ENCODE measurements at regions not wholly inside any gene's neighbourhood (a gene's known extent, or its start where the extent isn't known, plus 50 kb on each side); places are given as distances from the start of the nearest gene placed in this dataset.

GRCh38 chr1:29758781-29759499 lies 522.6 kb downstream of the PTPRU start:
- Histone ChIP-seq H3K36me3 (ENCODE audit: insufficient read depth, low read length) (no peaks in the 10 kb centered on the region), H3K9me3 (ENCODE audit: low read length) (no peaks in the 10 kb centered on the region), H3K79me2 (replicated peaks; ENCODE audit: insufficient read depth, low read length) (no peaks in the 10 kb centered on the region), H3K9me2 (ENCODE audit: insufficient read depth, low read length) (no peaks in the 10 kb centered on the region), H2AFZ (ENCODE audit: low read depth, low read length) (no peak overlapping the region), H3K27ac (ENCODE audit: low read length) (no peak overlapping the region), H3K9ac (ENCODE audit: low read length) (no peak overlapping the region), H4K20me1 (ENCODE audit: insufficient read depth) (no peaks in the 10 kb centered on the region), H3K4me2 (ENCODE audit: low read length) (no peak overlapping the region), H3K27me3 (ENCODE audit: insufficient read depth, low read depth, low read length) (no peaks in the 10 kb centered on the region), H3K4me3 (ENCODE audit: low read length) (no peak overlapping the region), H3F3A (ENCODE audit: insufficient read depth, low read length, poor library complexity, severe bottlenecking) (no peaks in the 10 kb centered on the region)
- no peak for TF ChIP-seq TAF1 (IDR thresholded peaks at IDR 0.05; ENCODE audit: low read depth)
- TF ChIP-seq REST (IDR thresholded peaks at IDR 0.05; ENCODE audit: borderline replicate concordance), result no peak
- TF ChIP-seq RAD21 (conservative IDR thresholded peaks at IDR 0.05), result no peak
- TF ChIP-seq EZH2 (IDR thresholded peaks at IDR 0.05; ENCODE audit: borderline replicate concordance, insufficient read depth, low read length, poor library complexity, severe bottlenecking), result no peak
- no peak for TF ChIP-seq MXI1 (conservative IDR thresholded peaks at IDR 0.05; ENCODE audit: poor library complexity, severe bottlenecking)
- no peak for TF ChIP-seq CTCF (IDR thresholded peaks at IDR 0.05; ENCODE audit: poor library complexity, severe bottlenecking)
- TF ChIP-seq EP300 (conservative IDR thresholded peaks at IDR 0.05; ENCODE audit: poor library complexity, severe bottlenecking), result no peak
- TF ChIP-seq POLR2AphosphoS5 (IDR thresholded peaks at IDR 0.05), result peak; percentile 44

GRCh38 chr1:29757866-29758780 lies 521.8 kb downstream of the PTPRU start:
- Histone ChIP-seq H3K36me3 (ENCODE audit: insufficient read depth, low read length) (no peaks in the 10 kb centered on the region), H3K4me3 (ENCODE audit: low read length) (no peak overlapping the region), H3K9me2 (ENCODE audit: insufficient read depth, low read length) (no peaks in the 10 kb centered on the region), H3K9ac (ENCODE audit: low read length) (no peak overlapping the region), H2AFZ (ENCODE audit: low read depth, low read length) (no peak overlapping the region), H3K79me2 (replicated peaks; ENCODE audit: insufficient read depth, low read length) (no peaks in the 10 kb centered on the region), H3K4me2 (ENCODE audit: low read length) (no peak overlapping the region), H4K20me1 (ENCODE audit: insufficient read depth) (no peaks in the 10 kb centered on the region), H3K9me3 (ENCODE audit: low read length) (no peaks in the 10 kb centered on the region), H3K27ac (ENCODE audit: low read length) (no peak overlapping the region), H3F3A (ENCODE audit: insufficient read depth, low read length, poor library complexity, severe bottlenecking) (no peaks in the 10 kb centered on the region), H3K27me3 (ENCODE audit: insufficient read depth, low read depth, low read length) (no peaks in the 10 kb centered on the region)
- no peak for TF ChIP-seq POLR2AphosphoS5 (IDR thresholded peaks at IDR 0.05)
- no peak for TF ChIP-seq CTCF (IDR thresholded peaks at IDR 0.05; ENCODE audit: poor library complexity, severe bottlenecking)
- no peak for TF ChIP-seq EP300 (conservative IDR thresholded peaks at IDR 0.05; ENCODE audit: poor library complexity, severe bottlenecking)
- no peak for TF ChIP-seq REST (IDR thresholded peaks at IDR 0.05; ENCODE audit: borderline replicate concordance)
- TF ChIP-seq RAD21 (conservative IDR thresholded peaks at IDR 0.05), result no peak
- no peak for TF ChIP-seq MXI1 (conservative IDR thresholded peaks at IDR 0.05; ENCODE audit: poor library complexity, severe bottlenecking)
- TF ChIP-seq SMC3 (conservative IDR thresholded peaks at IDR 0.05; ENCODE audit: poor library complexity), result no peak
- TF ChIP-seq TAF1 (IDR thresholded peaks at IDR 0.05; ENCODE audit: low read depth), result no peak
- TF ChIP-seq EZH2 (IDR thresholded peaks at IDR 0.05; ENCODE audit: borderline replicate concordance, insufficient read depth, low read length, poor library complexity, severe bottlenecking), result no peak

Measured in neural cell (in vitro differentiated cells).